ENCODE measurements at regions not wholly inside any gene's neighbourhood (a gene's known extent, or its start where the extent isn't known, plus 50 kb on each side); places are given as distances from the start of the nearest gene placed in this dataset.
"Not testable (repeated sequence)": the region's sequence is repeated elsewhere in the genome, so short reads cannot be mapped to it uniquely, and the experiment has no call there.

DNA sequence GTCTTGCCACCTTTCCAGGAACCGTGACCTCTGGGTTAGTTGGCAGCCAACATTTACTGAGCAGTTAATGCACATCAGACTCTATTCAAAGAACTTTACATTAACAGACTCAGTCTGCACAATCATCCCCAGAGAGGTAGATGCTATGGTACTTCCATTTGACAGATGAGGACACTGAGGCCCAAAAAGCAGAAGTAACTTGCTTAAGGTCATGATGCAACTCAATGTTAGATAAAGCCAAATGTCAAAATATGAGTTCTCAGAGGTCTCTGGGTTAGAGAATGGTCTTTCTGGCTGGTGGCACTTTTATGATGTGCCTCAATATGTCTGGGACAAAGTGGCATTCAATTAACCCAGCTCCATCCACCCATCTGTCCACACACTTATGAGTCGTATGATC lies 450.0 kb downstream of the MIAT start:
- Histone ChIP-seq H3K4me3 (ENCODE audit: insufficient read depth, low read depth, low read length) (no peak overlapping the region), H3K9me3 (ENCODE audit: insufficient read depth, low read depth, low read length) (no peaks in the 10 kb centered on the region), H3K27ac (ENCODE audit: low read depth, low read length) (peak overlapping the region; percentile 99), H3K9ac (ENCODE audit: low read length) (peak overlapping the region; percentile 14), H3K36me3 (ENCODE audit: insufficient read depth, low read length) (no peaks in the 10 kb centered on the region), H3K4me1 (ENCODE audit: insufficient read depth, low read length) (peaks cover 62% of the 10 kb centered on the region), H3K4me2 (ENCODE audit: low read length) (peak overlapping the region; percentile 40), H3K79me2 (ENCODE audit: insufficient read depth, low read length) (no peaks in the 10 kb centered on the region), H4K20me1 (ENCODE audit: insufficient read depth, low read length) (no peaks in the 10 kb centered on the region), H3K27me3 (ENCODE audit: insufficient read depth, low read length) (no peaks in the 10 kb centered on the region), H2AFZ (ENCODE audit: low read depth, low read length) (no peak overlapping the region)
- Mint-ChIP-seq H3K27ac (ENCODE audit: unreplicated experiment) (peak overlapping the region; percentile 13), H3K4me3 (ENCODE audit: unreplicated experiment) (no peak overlapping the region), H3K36me3 (ENCODE audit: low read depth, unreplicated experiment) (peaks cover 1% of the 10 kb centered on the region), H3K4me1 (ENCODE audit: low read depth, unreplicated experiment) (peaks cover 52% of the 10 kb centered on the region), H3K9me3 (ENCODE audit: unreplicated experiment) (no peaks in the 10 kb centered on the region), H3K27me3 (ENCODE audit: low read depth, unreplicated experiment) (no peaks in the 10 kb centered on the region)
- DNase-seq (ENCODE audit: low read depth) (no peak), FAIRE-seq (no peak)
- no peak for TF ChIP-seq EZH2 (IDR thresholded peaks at IDR 0.05; ENCODE audit: insufficient read depth, low read length)
- TF ChIP-seq, protein P1, sequence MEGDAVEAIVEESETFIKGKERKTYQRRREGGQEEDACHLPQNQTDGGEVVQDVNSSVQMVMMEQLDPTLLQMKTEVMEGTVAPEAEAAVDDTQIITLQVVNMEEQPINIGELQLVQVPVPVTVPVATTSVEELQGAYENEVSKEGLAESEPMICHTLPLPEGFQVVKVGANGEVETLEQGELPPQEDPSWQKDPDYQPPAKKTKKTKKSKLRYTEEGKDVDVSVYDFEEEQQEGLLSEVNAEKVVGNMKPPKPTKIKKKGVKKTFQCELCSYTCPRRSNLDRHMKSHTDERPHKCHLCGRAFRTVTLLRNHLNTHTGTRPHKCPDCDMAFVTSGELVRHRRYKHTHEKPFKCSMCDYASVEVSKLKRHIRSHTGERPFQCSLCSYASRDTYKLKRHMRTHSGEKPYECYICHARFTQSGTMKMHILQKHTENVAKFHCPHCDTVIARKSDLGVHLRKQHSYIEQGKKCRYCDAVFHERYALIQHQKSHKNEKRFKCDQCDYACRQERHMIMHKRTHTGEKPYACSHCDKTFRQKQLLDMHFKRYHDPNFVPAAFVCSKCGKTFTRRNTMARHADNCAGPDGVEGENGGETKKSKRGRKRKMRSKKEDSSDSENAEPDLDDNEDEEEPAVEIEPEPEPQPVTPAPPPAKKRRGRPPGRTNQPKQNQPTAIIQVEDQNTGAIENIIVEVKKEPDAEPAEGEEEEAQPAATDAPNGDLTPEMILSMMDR (IDR thresholded peaks at IDR 0.05; ENCODE audit: insufficient read depth, low read depth, low read length): no peak

DNA sequence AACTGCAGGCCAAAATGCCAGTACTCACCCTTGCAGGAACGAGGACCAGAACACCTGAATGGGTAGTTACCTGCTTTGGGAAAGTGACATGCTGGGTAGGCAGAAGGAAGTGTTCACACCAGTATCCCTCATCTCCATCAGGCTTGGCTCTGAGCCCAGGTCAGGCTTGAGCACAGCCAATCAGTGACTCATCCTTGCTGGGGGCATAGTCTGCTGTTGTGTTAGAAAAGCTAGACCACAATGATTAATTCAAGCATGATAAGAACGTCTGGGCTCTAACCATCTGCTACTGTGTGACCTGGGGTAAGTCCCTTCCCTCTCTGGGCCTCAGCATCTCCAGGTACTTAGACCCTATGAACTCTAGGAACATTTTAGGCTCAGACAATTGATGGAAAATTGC lies 450.4 kb downstream of the MIAT start:
- no peaks in the 10 kb centered on the region for H3K9me3 Mint-ChIP-seq (ENCODE audit: unreplicated experiment)
- Histone ChIP-seq H3K27me3 (ENCODE audit: insufficient read depth, low read length) (no peaks in the 10 kb centered on the region), H3K36me3 (ENCODE audit: insufficient read depth, low read length) (no peaks in the 10 kb centered on the region), H3K4me1 (ENCODE audit: insufficient read depth, low read length) (peaks cover 67% of the 10 kb centered on the region), H3K79me2 (ENCODE audit: insufficient read depth, low read length) (no peaks in the 10 kb centered on the region), H3K9ac (ENCODE audit: low read length) (peak overlapping the region; percentile 65), H4K20me1 (ENCODE audit: insufficient read depth, low read length) (no peaks in the 10 kb centered on the region), H3K9me3 (ENCODE audit: insufficient read depth, low read depth, low read length) (no peaks in the 10 kb centered on the region), H3K4me2 (ENCODE audit: low read length) (peak overlapping the region; percentile 40), H2AFZ (ENCODE audit: low read depth, low read length) (no peak overlapping the region), H3K27ac (ENCODE audit: low read depth, low read length) (peak overlapping the region; percentile 99), H3K4me3 (ENCODE audit: insufficient read depth, low read depth, low read length) (no peak overlapping the region)
- peaks cover 56% of the 10 kb centered on the region for H3K4me1 Mint-ChIP-seq (ENCODE audit: low read depth, unreplicated experiment)
- H3K4me3 Mint-ChIP-seq (ENCODE audit: unreplicated experiment): no peak overlapping the region
- H3K27me3 Mint-ChIP-seq (ENCODE audit: low read depth, unreplicated experiment): no peaks in the 10 kb centered on the region
- peak; percentile 98 for DNase-seq (ENCODE audit: low read depth)
- peaks cover 1% of the 10 kb centered on the region for H3K36me3 Mint-ChIP-seq (ENCODE audit: low read depth, unreplicated experiment)
- TF ChIP-seq, protein P1 (IDR thresholded peaks at IDR 0.05; ENCODE audit: insufficient read depth, low read depth, low read length): no peak
- peak; percentile 100 for FAIRE-seq
- H3K27ac Mint-ChIP-seq (ENCODE audit: unreplicated experiment): peak overlapping the region; percentile 82

DNA sequence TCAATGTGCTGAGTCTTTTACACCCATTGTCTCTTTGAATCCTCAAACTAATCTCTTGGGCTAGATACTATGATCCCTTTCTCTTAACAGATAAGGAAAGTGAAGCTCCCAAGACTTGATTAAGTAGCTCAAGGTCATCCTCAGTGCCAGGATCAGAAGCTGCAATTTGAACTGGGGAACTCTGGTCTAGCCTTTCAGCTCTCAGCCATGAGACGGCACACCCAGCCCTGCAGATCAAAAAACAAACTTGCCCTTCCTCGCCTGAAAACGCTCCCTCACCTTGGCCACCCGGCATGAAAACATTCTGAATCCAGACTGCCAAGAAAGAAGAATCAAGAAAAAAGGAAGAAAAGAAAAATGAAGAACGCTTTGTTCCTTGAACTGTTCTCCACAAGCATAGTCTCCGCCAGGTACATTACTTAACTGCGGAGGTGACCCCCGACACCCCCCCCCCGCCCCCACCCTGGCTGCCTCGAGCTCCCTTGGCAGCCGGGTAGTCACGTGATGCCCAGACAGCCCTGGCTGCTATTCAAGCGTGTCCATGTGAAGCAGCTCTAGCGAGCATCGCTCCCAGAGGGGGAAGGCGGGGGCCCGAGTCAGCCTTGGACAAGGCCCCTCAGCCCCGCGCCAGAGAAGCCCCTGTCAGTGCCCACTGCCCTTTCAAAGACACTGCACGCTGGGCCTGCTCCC lies 451.2 kb downstream of the MIAT start:
- TF ChIP-seq, protein P1 (IDR thresholded peaks at IDR 0.05; ENCODE audit: insufficient read depth, low read depth, low read length): no peak
- TF ChIP-seq EZH2 (IDR thresholded peaks at IDR 0.05; ENCODE audit: insufficient read depth, low read length): no peak
- H3K27ac Mint-ChIP-seq (ENCODE audit: unreplicated experiment): peak overlapping the region; percentile 82
- Histone ChIP-seq H3K4me2 (ENCODE audit: low read length) (peak overlapping the region; percentile 40), H3K27ac (ENCODE audit: low read depth, low read length) (peak overlapping the region; percentile 99), H3K9me3 (ENCODE audit: insufficient read depth, low read depth, low read length) (no peaks in the 10 kb centered on the region), H3K4me3 (ENCODE audit: insufficient read depth, low read depth, low read length) (no peak overlapping the region), H3K27me3 (ENCODE audit: insufficient read depth, low read length) (no peaks in the 10 kb centered on the region), H4K20me1 (ENCODE audit: insufficient read depth, low read length) (no peaks in the 10 kb centered on the region), H2AFZ (ENCODE audit: low read depth, low read length) (no peak overlapping the region), H3K36me3 (ENCODE audit: insufficient read depth, low read length) (no peaks in the 10 kb centered on the region), H3K9ac (ENCODE audit: low read length) (peak overlapping the region; percentile 65), H3K4me1 (ENCODE audit: insufficient read depth, low read length) (peaks cover 74% of the 10 kb centered on the region), H3K79me2 (ENCODE audit: insufficient read depth, low read length) (no peaks in the 10 kb centered on the region)
- H3K4me3 Mint-ChIP-seq (ENCODE audit: unreplicated experiment): no peak overlapping the region
- DNase-seq (ENCODE audit: low read depth) (peak; percentile 45), FAIRE-seq (no peak)
- peaks cover 64% of the 10 kb centered on the region for H3K4me1 Mint-ChIP-seq (ENCODE audit: low read depth, unreplicated experiment)
- H3K9me3 Mint-ChIP-seq (ENCODE audit: unreplicated experiment): no peaks in the 10 kb centered on the region
- peaks cover 1% of the 10 kb centered on the region for H3K36me3 Mint-ChIP-seq (ENCODE audit: low read depth, unreplicated experiment)
- H3K27me3 Mint-ChIP-seq (ENCODE audit: low read depth, unreplicated experiment): no peaks in the 10 kb centered on the region

DNA sequence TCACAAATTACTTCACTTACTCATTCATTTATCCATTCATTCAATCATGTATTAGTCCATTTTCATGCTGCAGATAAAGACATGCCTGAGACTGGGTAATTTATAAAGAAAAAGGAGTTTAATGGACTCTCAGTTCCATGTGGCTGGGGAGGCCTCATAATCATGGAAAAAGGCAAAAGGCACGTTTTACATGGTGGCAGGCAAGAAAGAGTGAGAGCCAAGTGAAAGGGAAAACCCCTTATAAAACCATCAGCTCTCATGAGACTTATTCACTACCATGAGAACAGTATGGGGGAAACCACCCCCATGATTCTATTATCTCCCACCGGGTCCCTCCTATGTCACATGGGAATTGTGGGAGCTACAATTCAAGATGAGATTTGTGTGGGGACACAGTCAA lies 452.0 kb downstream of the MIAT start:
- not testable (repeated sequence) for FAIRE-seq; H3K4me2 ChIP-seq (ENCODE audit: low read length); H2AFZ ChIP-seq (ENCODE audit: low read depth, low read length); H3K9ac ChIP-seq (ENCODE audit: low read length); H3K4me3 ChIP-seq (ENCODE audit: insufficient read depth, low read depth, low read length); H3K27me3 ChIP-seq (ENCODE audit: insufficient read depth, low read length); H3K27me3 Mint-ChIP-seq (ENCODE audit: low read depth, unreplicated experiment); H3K4me3 Mint-ChIP-seq (ENCODE audit: unreplicated experiment); H3K36me3 Mint-ChIP-seq (ENCODE audit: low read depth, unreplicated experiment); H3K9me3 Mint-ChIP-seq (ENCODE audit: unreplicated experiment); DNase-seq (ENCODE audit: low read depth); H3K36me3 ChIP-seq (ENCODE audit: insufficient read depth, low read length); H3K79me2 ChIP-seq (ENCODE audit: insufficient read depth, low read length); H4K20me1 ChIP-seq (ENCODE audit: insufficient read depth, low read length); H3K9me3 ChIP-seq (ENCODE audit: insufficient read depth, low read depth, low read length)
- Histone ChIP-seq H3K27ac (ENCODE audit: low read depth, low read length) (peak overlapping the region; percentile 99), H3K4me1 (ENCODE audit: insufficient read depth, low read length) (peaks cover 81% of the 10 kb centered on the region)
- Mint-ChIP-seq H3K4me1 (ENCODE audit: low read depth, unreplicated experiment) (peaks cover 67% of the 10 kb centered on the region), H3K27ac (ENCODE audit: unreplicated experiment) (peak overlapping the region; percentile 50)

All from astrocyte (in vitro differentiated cells and primary cell).